Right kidney (tissue), 1 donor: ENCODE measurements at regions not wholly inside any gene's neighbourhood (a gene's known extent, or its start where the extent isn't known, plus 50 kb on each side); places are given as distances from the start of the nearest gene placed in this dataset.
"Not testable (repeated sequence)": the region's sequence is repeated elsewhere in the genome, so short reads cannot be mapped to it uniquely, and the experiment has no call there.

Experiments used
- DNase-seq: peaks from one replicate; pipeline ENCODE4 v3.0.0-alpha.2; 2016

DNA sequence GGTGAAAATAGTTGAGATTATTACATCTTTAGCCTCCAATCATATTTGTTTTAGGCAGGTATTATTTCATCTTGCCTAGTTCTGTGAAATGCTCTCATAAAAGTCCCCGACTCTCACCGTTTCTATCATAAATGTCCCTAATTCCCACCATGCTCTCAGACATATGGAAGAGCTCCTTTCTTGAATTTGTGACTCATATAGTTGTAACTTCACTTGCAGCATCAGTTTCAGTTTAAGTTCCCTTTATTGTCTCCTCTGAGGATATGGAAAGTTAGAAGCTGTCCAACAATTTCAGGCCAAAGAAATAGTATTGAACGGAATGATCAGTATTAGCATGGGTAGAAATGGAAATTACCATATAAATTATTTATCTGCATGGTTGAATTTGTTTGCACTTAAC is 187.5 kb upstream of the NR4A3 start:
- no peak for DNase-seq

GRCh38 chr9:99635032-99635431 is 186.7 kb upstream of the NR4A3 start:
- no peak for DNase-seq

DNA sequence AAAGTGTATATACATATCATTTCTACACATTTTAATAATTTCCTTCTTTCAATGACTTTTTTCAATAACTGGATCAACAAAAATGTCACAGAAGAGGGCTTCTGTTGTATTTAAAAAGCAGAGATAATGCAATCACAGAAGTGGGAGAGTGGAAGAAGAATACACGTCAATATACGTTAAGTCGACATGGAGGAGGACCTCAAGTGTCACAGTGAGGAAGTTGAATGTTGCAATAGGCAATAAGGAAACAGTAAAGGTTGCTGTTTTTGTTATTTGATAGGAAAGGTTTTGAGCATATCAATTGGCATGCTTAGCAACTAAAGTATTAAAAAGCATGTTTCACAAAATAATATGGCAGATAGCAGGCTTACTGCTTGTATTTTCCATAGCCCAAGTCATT is 184.0 kb upstream of the NR4A3 start:
- no peak for DNase-seq

DNA sequence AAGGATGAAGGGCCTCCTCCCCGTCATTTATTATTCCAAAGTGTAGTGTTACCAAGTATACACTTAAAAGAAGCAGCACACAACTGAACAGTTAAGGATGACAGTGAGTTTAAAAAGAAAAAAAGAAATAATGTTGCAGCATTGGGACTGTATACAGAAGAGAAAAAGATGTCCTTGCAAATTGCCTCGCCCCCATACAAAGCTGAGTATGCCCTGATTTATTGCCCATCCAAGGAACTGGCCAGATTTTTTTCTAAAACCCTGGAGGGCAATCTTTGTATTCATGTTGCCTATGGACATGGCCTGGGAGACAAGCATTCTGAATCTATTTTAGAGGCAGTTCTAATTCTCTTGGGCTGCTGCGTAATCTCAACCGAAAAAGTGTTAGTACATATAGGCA is 182.7 kb upstream of the NR4A3 start:
- DNase-seq, result no peak

- DNase-seq, result no peak
Measured at GRCh38 chr9:99647604-99648003, 174.1 kb upstream of the NR4A3 start.

DNA sequence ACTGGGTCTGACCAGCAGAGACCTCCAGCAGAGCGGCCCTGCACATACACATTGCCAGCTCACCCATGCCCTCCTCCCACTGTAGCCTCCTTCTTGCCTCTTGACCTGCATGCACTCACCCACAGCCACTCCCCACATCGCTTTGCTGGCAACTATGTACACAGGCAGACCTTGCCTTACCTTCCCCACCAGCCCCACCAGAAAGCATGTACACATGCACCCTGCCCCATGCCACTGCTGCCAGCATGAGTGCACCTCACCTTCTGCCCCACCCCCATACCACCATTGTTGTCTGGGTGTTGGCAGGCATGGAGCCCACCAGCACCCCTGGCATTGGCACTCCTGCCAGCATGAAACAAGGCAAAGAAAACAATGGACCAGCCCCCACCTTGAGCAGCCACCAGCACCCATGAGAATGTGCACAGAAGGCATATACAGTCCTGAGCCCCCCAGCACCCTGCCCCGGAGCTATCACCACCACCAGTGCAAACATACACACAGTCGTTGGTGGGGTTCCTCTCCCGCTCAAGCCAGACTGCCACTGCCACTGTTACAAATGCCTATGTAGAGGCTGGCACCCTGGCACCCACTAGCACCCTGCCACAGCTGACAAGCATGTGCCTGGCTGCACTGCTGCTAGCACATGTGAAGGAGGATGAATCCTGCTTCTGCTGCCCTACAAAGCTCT is 171.4 kb upstream of the NR4A3 start:
- DNase-seq, result no peak

GRCh38 chr9:99660191-99660636 is 161.5 kb upstream of the NR4A3 start:
- DNase-seq, result no peak

DNA sequence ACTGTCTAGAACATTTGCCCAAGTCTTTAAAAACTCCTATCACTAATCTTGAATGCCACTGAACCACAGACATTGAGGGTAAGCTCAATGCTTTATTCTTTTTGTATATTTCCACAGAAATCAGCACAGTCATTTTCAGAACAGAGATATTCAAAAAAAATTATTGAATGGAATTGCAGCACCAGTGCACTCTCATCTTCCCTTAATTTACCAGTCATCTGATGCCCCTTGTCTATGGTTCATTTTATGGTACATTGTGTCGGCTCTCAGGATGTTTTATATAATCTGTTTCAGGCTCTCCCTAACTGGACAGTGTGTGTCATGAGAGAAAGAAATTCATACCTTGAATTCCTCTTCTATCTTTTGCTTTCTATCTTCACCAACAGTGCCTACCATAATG is 158.4 kb upstream of the NR4A3 start:
- no peak for DNase-seq

DNA sequence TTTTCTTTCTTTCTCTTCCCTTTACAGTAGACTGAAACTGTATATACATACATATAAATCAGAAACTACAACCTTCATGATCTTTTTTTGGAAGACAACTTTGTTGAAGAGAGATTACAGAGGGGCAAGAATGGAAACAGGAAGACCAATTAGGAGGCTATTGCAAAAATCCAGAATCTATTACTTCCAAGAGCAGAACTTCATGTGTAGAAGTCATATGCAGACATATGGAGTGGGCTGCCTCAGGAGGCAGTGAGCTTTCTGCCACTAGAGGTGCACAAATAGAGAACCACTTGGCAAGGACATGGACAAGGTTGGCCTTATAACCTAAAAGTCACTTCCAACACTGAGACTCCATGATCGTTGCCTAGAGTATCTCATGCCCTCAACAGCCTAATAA is 157.8 kb upstream of the NR4A3 start:
- DNase-seq, result no peak

- no peak for DNase-seq
Measured at GRCh38 chr9:99666571-99666970, 155.1 kb upstream of the NR4A3 start.

DNA sequence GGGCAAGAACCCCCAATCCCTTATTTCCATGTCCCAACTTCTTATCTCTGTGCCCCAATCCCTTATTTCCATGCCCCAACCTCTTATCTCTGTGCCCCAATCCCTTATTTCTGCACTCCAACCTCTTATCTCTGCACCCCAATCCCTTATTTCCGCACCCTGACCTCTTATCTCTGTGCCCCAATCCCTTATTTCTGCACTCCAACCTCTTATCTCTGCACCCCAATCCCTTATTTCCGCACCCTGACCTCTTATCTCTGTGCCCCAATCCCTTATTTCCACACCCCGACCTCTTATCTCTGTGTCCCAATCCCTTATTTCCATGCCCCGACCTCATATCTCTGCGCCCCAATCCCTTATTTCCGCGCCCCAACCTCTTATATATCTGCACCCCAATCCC is 150.8 kb upstream of the NR4A3 start:
- DNase-seq, result not testable (repeated sequence)

- DNase-seq, result no peak
Measured at GRCh38 chr9:99677281-99677680, 144.4 kb upstream of the NR4A3 start.

- DNase-seq, result no peak
Measured at GRCh38 chr9:99678566-99678965, 143.1 kb upstream of the NR4A3 start.

DNA sequence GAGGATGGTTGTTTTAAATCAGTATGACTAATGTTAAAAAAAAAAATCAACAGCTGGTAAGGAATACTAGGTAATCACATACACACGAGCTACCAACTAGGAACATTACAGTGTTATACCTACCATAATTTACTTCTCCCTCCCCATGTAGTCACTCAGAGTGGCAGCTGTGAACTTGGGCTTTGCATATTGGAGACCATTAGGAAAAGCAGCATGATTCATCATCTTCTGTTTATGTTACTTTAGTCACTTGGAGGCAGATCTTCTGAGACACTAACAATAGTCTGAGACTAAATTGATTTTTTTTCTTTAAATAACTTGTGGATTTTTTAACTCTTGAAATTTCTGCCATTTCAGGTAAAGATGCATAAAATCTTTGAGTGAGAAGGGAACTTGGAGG is 141.5 kb upstream of the NR4A3 start:
- DNase-seq, result no peak

GRCh38 chr9:99681113-99681512 is 140.6 kb upstream of the NR4A3 start:
- no peak for DNase-seq

GRCh38 chr9:99682378-99682777 is 139.3 kb upstream of the NR4A3 start:
- DNase-seq, result no peak

- no peak for DNase-seq
Measured at GRCh38 chr9:99682870-99683269, 138.8 kb upstream of the NR4A3 start.

- no peak for DNase-seq
Measured at GRCh38 chr9:99690573-99690972, 131.1 kb upstream of the NR4A3 start.

DNA sequence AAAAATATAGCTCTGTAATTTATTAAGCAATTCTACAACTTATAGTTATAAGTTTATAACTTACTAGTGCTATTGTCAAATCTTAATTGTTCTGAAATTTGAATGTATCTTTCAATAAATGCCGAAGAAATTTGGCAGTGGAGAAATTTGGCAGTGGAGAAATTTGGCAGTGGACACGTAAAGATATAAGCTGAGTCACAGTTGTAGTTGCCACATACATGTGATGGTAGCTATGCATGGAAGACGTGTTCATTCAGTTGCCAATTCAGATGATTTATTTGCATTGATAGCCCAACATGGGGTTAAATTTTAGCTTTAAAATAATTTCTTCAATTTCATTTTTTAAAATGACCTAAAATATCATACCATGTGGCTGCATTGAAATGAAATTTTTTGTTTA is 127.8 kb upstream of the NR4A3 start:
- no peak for DNase-seq

- no peak for DNase-seq
Measured at GRCh38 chr9:99694393-99694792, 127.3 kb upstream of the NR4A3 start.

DNA sequence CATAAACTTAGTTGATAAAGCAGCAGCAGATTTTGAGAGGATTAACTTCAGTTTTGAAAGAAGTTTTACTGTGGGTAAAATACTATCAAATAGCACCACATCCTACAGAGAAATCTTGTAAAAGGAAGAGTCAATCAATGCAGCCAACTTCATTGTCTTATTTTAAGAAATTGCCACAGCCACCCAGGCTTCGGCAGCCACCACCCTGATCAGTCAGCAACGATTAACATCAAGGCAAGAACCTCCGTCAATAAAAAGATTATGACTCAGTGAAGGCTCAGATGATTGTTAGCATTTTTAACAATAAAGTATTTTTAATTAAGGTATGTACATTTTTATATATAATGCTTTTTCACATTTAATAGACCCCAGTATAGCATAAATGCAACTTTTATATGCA is 122.3 kb upstream of the NR4A3 start:
- DNase-seq, result no peak

GRCh38 chr9:99712214-99712613 is 109.5 kb upstream of the NR4A3 start:
- DNase-seq, result no peak

DNA sequence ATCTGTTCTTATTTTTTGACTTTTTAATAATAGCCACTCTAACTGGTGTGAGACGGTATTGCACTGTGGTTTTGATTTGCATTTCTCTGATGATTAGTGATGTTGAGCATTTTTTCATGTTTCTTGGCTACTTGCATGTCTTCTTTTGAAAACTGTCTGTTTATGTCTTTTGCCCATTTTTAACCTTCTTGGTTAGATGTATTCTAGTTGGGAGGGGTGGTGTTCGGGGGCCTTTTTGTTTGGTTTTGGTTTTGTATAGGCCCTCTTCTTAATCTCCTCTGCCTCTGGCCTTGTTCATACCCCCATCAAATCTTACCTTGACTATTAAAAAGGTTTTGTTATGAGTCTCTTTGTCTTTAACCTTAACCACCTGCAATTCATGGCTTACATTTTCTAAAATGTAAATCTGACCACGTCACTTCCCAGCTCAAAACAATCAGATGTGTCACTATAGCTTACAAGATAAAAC is 107.8 kb upstream of the NR4A3 start:
- no peak for DNase-seq

GRCh38 chr9:99718631-99719030 is 103.1 kb upstream of the NR4A3 start:
- DNase-seq, result no peak
